Forelimb muscle (tissue), 1 donor: ENCODE measurements at regions not wholly inside any gene's neighbourhood (a gene's known extent, or its start where the extent isn't known, plus 50 kb on each side); places are given as distances from the start of the nearest gene placed in this dataset.

Experiments used
- DNase-seq: peaks from one replicate; pipeline ENCODE4 v3.0.0-alpha.2; 2013; ENCODE audit warnings: low read depth

DNA sequence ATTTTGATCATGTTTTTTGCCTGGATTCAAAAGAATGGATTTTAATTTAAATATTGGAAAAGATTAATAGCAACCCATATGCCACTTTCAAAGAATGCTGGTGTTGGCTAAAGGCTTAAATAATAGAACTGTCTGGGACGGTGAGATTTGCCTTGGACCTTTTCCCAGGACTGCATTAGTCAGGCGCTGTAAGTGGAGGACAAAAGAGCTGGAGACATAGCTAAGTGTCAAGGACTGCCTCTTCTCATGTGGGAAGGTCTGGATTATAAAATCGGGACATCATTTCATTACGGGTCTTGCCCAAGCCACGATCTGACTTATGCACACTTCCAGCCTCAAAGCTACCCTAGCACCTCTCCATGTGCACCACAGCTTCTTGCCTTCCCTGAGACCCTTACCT lies 458.5 kb upstream of the DEPDC1 start:
- DNase-seq = no peak

DNA sequence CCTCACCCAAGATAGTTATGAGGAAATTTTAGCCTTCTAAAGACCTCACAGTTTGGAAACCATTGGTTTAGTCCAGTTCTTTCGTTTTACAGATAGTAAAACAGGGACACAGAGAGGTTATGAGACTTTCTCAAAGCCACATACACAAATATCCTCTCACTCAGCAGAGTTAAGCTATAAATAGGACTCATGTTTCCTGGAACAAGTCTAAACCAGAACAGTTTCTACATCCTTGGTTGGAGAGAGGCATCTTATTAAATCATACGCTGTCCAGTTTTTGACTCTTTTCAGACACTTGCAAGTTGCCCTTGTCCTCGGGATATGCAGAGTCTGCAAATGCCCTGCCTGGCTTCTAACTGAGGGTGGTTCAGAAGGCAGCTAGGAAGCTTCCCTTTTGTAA lies 462.1 kb upstream of the DEPDC1 start:
- DNase-seq = no peak

DNA sequence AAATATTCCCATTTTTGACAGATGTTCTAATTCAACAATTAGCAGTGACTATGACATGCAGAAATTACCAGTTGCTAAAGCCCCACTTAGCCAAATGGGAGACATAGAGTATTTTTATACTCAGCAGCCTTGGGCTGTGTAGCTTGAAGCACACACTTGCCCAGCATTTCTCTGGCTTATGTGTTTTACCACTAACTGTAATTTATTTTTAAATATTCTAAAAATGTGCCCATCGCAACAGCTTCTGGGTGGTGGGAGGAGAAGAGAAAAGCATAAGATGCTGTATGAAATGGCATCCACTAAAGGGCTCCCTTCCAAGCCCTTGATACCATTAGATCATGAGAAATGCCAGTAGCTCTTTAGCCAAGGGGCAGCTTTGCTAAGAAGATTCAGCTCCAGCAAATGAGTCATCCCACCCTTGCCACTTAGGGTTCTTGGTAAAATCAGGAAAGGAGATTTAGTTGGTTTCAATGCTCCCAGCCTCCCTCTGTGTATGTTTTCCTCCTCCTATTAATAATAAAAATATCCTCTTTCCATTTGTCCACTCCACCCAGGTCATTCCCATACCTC lies 462.7 kb upstream of the DEPDC1 start:
- DNase-seq = no peak

DNA sequence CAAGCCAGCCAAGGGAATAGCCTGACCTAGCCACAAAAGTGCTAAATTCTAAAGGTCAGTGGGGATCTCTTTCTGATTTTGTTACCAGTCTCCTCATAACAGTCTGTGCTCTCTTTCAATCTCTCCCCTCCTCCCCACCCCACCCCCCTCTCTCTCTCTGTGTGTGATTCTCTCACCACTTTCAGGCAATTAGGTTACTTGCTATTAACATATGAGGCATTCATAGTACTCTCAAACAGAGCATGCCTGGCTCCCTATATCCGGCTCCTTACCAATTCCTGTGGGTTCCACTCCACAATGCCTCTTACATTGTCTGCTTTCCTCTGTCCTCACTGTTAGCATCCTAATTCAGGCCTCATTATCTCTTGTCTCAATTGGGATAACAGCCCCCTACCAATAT lies 464.3 kb upstream of the DEPDC1 start:
- no peak for DNase-seq

DNA sequence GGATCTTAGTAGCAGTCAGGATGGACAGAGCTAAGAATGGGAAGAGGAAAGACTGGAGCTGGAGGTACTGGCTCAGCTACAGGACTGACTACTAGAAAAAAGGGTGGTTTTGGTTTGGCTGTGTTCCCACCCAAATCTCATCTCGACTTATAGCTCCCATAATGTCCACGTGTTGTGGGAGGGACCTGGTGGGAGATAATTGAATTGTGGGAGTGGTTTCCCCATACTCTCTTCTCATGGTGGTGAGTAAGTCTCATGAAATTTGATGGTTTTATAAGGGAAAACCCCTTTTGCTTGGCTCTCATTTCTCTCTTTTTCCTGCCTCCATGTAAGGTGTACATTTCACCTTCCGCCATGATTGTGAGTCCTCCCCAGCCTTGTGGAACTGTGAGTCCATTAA lies 466.5 kb upstream of the DEPDC1 start:
- DNase-seq = no peak

DNA sequence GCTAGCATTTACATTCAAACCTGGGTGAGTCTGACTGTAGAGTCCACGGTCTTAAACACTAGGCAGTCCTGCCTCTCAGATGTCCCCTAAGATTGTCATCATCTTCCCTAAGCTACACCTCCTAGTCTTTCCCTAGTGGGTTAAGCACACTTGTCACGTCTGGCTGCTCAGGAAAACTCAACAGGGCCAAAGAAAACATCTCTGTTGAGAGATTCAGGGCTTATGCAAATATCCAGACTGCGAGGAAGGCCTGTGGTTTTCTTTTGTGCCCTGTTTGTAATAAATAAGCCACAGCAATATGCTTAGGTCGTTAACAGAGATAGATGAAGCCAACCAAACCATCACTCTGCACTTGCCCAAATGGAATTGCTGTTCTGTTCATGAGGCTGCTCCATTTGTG lies 472.6 kb upstream of the DEPDC1 start:
- no peak for DNase-seq

GRCh38 chr1:68970571-68970970 lies 473.7 kb upstream of the DEPDC1 start:
- DNase-seq = no peak

- no peak for DNase-seq
Observed at GRCh38 chr1:68973459-68974244, 476.8 kb upstream of the DEPDC1 start.

DNA sequence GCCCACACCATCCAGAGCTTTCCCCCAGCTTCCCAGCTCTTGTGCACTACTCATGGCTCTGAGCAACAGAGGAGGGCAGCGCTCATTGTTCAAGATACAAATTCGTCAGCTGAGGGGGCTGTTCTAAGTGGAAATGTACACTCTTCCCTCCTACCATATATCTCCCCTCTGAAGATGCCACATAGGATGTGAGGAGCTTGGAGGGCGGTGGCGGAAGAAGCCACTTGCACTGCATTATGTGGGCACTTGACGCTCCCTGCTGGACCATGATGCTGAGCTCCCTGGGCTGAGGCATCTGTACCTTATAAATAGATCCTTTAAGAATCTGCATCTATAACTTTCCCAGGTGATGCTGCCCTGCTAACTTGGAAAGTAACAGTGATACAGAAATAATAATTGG lies 477.6 kb upstream of the DEPDC1 start:
- DNase-seq = no peak

DNA sequence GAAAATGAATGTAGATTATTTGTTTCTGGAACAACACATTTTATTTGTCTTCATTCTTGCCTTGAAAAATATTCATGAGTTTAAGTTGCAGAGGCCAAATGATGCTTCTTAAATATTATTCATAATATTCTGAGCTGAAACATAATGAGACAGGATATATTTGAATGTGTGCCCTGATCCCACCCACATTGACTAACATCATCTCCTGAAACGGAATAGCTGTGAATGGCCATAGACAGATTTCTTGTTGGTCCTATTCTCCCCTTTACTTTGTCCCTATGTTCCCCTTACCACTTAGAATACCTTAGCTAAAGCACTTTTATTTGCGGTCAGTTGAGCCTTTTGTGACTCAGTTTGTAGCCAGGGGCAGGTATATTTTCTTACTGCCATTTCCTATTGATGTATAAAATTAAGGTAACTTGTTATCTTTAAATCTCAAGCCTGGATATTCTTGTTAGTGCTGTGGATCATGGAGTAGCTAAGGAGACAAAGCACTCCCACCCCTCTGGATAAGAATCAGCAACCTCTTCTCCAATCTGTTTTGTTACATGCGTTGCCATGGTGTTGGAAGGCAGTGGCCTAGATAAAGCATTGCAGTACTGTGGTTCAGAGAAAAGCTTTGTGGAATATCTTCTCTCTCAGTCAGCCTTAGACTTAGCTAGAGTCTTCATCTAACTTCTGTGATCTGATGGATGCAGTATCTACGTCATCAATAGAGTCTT lies 478.5 kb upstream of the DEPDC1 start:
- peak; percentile 67 for DNase-seq

DNA sequence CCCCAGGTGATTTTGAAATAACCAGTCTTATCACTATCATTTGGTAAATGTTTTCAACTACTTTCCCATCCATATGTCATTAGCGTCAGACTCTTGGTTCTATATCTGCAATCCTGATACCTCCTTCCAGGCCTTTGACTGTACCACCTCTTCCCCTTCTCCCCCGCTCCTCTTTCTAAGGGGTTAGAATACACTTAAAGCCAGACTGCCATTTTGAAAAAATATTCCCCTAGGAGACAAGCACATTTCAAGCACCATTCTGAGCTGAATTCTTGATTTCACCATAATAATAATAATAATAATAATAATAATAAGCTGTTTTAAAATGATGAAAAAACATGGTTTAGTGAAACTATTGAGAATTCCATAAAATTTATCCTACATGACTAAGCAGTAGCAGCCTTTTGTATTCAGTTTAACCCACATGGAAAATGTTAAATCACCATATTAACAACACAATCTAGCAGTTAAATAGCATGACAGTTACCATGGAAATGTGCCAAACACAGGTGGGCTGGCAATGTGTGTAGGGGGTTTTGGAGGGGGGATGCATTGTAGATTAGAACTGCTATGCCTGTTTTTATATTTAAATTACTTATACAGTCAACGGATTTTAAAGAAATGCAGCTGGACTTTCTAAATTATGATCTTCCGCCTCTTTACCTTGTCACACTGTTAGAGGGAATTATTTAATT lies 480.2 kb upstream of the DEPDC1 start:
- no peak for DNase-seq

DNA sequence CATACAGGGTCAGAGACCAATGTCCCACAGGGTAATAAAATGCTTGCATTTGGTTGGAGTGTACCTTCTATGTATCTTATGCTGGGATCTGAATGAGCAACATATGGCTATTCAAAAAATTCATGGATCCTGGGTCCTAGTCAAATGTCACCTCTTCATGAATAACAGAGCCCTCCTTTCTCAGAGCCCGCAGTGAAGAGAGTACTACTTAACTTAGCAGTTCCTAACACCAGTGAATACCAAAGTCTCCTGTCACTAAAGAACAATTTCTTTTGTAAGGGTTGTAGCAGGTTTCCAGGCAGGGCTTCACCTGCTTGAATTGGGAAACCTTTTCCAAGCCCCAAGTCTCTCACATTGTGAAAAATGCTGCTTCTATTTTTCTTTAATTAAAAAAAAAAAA lies 483.0 kb upstream of the DEPDC1 start:
- DNase-seq = no peak

- DNase-seq = no peak
Observed at GRCh38 chr1:68984289-68984688, 487.4 kb upstream of the DEPDC1 start.

DNA sequence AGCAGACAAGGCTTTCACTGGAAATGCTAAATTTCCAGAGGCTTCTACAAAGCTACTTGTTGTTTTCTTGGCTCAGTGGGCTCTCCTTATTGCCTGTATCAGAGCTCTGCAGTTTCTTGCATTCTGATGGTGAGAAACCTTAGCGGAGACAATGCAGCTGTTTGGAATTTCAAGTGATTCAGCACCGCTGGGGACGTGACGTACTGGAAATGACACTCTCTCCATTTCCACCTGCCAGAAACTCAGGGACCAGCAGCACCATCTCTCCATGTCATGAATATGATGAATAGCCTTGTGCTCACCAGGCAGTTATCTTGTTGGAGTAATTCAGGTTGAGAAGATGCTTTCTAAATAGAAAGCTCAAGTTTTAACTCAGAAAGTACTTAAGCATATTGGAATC lies 497.2 kb upstream of the DEPDC1 start:
- DNase-seq = no peak

DNA sequence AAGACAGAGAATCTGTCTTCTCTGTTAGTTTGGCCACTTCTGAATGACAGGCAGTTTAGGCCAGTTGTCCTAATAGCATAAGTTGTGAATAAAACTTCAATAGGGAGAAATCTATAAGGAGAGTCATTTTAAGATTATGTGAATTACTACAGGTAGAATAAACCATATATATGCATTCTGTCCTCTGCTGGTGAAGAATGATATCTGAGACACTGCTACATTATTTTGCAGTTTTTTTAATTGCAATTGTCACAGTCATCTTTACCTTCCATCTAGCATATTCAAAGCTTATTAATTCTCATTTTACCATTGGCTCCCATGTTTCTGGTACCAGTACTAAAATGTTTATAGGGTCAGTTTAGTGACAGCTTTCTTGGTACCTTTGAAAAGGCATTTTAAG lies 519.6 kb upstream of the DEPDC1 start:
- DNase-seq = no peak

GRCh38 chr1:69029649-69030048 lies 532.8 kb upstream of the DEPDC1 start:
- DNase-seq = no peak

- no peak for DNase-seq
Observed at GRCh38 chr1:69038379-69038778, 529.3 kb upstream of the LRRC7 start.

DNA sequence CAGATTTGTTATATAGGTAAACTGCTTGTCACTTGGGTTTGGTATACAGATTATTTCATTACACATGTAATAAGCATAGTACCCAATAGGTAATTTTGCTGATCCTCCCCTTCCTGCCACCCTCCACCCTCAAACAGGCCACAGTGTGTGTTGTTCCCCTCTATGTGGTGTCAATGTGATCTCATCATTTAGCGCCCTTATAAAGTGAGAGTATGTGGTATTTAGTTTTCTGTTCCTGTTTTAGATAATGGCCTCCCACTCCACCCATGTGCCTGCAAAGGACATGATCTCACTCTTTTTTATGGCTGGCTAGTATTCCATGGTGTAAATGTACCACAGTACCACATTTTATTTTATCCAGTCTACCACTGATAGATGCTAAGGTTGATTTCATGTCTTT lies 522.1 kb upstream of the LRRC7 start:
- no peak for DNase-seq

- DNase-seq = no peak
Observed at GRCh38 chr1:69055194-69055593, 512.5 kb upstream of the LRRC7 start.

DNA sequence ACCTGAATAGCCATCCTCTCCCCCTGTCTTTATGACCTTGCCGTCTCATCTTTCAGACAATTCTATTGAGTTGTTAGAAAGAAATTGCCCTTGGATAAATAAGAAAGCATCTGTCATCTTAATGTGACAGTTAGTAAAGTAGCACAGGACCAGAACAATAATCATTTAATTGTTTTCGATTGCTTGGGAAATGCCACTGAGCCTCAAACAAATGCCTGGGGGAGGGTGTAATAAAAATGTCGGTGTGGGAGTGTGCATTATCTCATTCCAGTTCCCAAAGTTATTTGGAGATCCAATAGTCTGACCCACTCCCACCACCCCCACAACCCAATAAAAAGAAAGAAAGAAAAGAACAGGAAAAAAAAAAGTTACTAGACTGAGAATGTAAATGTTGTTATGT lies 509.3 kb upstream of the LRRC7 start:
- no peak for DNase-seq

DNA sequence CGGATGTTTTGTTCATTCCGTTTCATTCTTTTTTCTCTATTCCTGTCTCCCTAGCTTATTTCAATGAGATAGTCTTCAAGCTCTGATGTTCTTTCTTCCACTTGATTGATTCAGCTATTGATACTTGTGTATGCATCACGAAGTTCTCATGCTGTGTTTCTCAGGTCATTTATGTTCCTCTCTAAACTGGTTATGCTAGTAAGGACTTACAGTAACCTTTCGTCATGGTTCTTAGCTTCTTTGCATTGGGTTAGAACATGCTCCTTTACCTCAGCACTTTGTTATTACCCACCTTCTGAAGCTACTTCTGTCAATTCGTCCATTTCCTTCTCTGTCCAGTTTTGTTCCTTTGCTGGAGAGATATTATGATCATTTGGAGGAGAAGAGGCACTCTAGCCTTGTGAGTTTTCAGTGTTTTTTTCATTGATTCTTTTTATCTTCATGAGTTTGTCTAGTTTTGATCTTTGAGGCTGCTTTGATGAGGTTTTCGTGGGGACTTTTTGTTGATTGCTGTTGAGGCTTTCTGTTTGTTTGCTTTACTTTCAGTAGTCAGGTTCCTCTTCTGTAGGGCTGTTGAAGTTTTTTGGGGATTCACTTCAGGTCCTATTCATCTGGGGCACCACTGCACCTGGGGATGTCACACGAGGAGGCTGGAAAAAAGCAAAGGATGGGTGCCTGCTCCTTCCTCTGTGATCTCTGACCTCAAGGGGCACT lies 496.9 kb upstream of the LRRC7 start:
- no peak for DNase-seq

DNA sequence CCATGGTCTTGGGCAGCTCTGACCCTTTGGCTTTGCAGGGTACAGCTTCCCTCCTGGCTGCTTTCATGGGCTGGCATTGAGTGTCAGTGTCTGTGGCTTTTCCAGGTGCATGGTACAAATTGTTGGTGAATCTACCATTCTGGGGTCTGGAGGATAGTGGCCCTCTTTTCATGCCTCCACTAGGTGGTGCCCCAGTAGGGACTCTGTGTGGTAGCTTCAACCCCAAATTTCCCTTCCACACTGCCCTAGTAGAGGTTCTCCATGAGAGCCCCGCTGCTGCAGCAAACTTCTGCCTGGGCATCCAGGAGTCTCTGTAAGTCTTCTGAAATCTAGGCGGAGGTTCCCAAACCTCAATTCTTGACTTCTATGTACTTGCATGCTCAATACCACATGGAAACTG lies 494.5 kb upstream of the LRRC7 start:
- DNase-seq = no peak
